C4-2B (cell line): ENCODE measurements at regions not wholly inside any gene's neighbourhood (a gene's known extent, or its start where the extent isn't known, plus 50 kb on each side); places are given as distances from the start of the nearest gene placed in this dataset.

Experiments used
- CTCF ChIP-seq: fragments of 450-650 bp; conservative IDR thresholded peaks from 2 replicates; pipeline ENCODE4 v1.5.1; 2017; ENCODE audit warnings: mild to moderate bottlenecking
- ZFX ChIP-seq: fragments of 450-650 bp; IDR thresholded peaks from 2 replicates; pipeline ENCODE4 v1.6.1; 2017

DNA sequence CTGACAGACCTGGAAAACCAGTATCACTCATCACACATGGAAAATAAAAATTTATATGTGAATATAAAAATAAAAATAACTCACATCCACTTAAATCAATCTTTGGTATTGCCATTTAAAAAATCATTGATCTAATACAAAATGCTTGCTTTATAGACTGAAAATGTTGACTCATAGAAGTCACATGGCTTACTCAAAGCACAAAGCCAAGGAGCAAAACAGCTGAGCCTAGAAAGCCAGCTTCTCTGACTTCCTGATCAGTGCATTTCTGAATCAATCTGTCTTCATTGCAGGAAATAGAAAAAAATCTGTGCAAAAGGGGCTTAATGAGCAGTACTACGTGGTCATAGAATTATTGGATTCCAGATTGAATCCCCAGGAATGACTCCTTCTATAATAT lies 176.9 kb upstream of the HS3ST1 start:
- TF ChIP-seq CTCF (no peak), ZFX (no peak)
